Endothelial cell of umbilical vein (primary cell): ENCODE measurements at regions not wholly inside any gene's neighbourhood (a gene's known extent, or its start where the extent isn't known, plus 50 kb on each side); places are given as distances from the start of the nearest gene placed in this dataset.

Experiments used
- BruUV-seq: library from RNA; stranded (reverse); fragments of 400-500 nt; replicated peaks from 2 replicates; lab custom pipeline; 2021; lab: Mats Ljungman, UMichigan
- CTCF ChIA-PET: fragments of 300-600, 350-600 bp; sonication (Branson Sonifier 250); formaldehyde crosslinking; loops from one replicate; lab custom pipeline; 2021; ENCODE audit warnings: antibody characterized with exemption, inconsistent platforms; lab: Charles Lee
- POLR2A ChIA-PET: fragments of 300-600, 350-600 bp; sonication (Branson Sonifier 250); formaldehyde crosslinking; loops from one replicate; lab custom pipeline; 2021; ENCODE audit warnings: antibody characterized with exemption, inconsistent platforms; lab: Charles Lee
- DNase-seq: peaks from one replicate; pipeline ENCODE4 v3.0.0-alpha.2; 2011; ENCODE audit warnings: low read depth, low spot score
- FAIRE-seq: peaks from 2 replicates; lab custom pipeline; 2011; peaks lifted over from hg19 to GRCh38; lab: Jason Lieb, UNC
- H2AFZ ChIP-seq: 2 replicates; pipeline ENCODE4 v1.6.0; 2012; ENCODE audit warnings: low read depth, low read length, control low read depth, inconsistent platforms
- H3K27ac ChIP-seq: 2 replicates; pipeline ENCODE4 v1.5.1; 2011; ENCODE audit warnings: low read depth, mild to moderate bottlenecking, control low read depth, low read length, moderate library complexity; ENCODE audit not compliant: insufficient read depth
- H3K27me3 ChIP-seq, 2 experiments: 2 replicates each; pipeline versions ENCODE4 v1.6.0 to v1.6.1; 2011; ENCODE audit warnings: low read length in 2 of 2, mixed read lengths in 1 of 2; ENCODE audit not compliant: control insufficient read depth in 2 of 2, insufficient read depth in 2 of 2
- H3K36me3 ChIP-seq, 2 experiments: 2 replicates in 1 of 2; 3 replicates in 1 of 2; pipeline ENCODE4 v1.5.1; 2011; ENCODE audit warnings: low read length in 2 of 2, mild to moderate bottlenecking in 1 of 2, moderate library complexity in 1 of 2; ENCODE audit not compliant: control insufficient read depth in 2 of 2, insufficient read depth in 2 of 2; ENCODE audit errors: extremely low read depth in 1 of 2
- H3K4me1 ChIP-seq: 3 replicates; pipeline ENCODE4 v1.5.1; 2011; ENCODE audit warnings: mild to moderate bottlenecking, low read length; ENCODE audit not compliant: control insufficient read depth, insufficient read depth; ENCODE audit errors: extremely low read depth
- H3K4me2 ChIP-seq: 2 replicates; pipeline ENCODE4 v1.6.1; 2011; ENCODE audit warnings: low read length, control low read depth, mixed read lengths; ENCODE audit not compliant: insufficient read depth
- H3K4me3 ChIP-seq, 3 experiments: fragments of 200-600 bp in 1 of 3; sonication (generic), shearing (Covaris generic) in 1 of 3; replicated peaks in 1 of 3; 2 replicates each; pipeline ENCODE4 v1.5.1; 2011 to 2016; ENCODE audit warnings: control low read depth in 3 of 3, low read length in 3 of 3, mild to moderate bottlenecking in 2 of 3, inconsistent platforms in 1 of 3, low read depth in 1 of 3, moderate library complexity in 1 of 3; ENCODE audit not compliant: insufficient read depth in 1 of 3
- H3K79me2 ChIP-seq: 2 replicates; pipeline ENCODE4 v1.6.0; 2012; ENCODE audit warnings: low read length, inconsistent platforms; ENCODE audit not compliant: control insufficient read depth, insufficient read depth
- H3K9ac ChIP-seq: replicated peaks from 2 replicates; pipeline ENCODE3; 2011; ENCODE audit warnings: low read length, control low read depth; ENCODE audit not compliant: insufficient read depth; ENCODE audit errors: extremely low read depth
- H3K9me1 ChIP-seq: replicated peaks from 3 replicates; pipeline ENCODE4 v1.6.0; 2011; ENCODE audit warnings: mild to moderate bottlenecking, low read length; ENCODE audit not compliant: control insufficient read depth, insufficient read depth; ENCODE audit errors: extremely low read depth
- H3K9me3 ChIP-seq: replicated peaks from 2 replicates; pipeline ENCODE4 v1.5.1; 2012; ENCODE audit warnings: low read length, inconsistent platforms; ENCODE audit not compliant: control insufficient read depth, insufficient read depth
- H4K20me1 ChIP-seq: replicated peaks from 2 replicates; pipeline ENCODE3; 2011; ENCODE audit warnings: mild to moderate bottlenecking, low read length; ENCODE audit not compliant: control insufficient read depth, insufficient read depth; ENCODE audit errors: extremely low read depth
- CTCF ChIP-seq, 2 donors: IDR thresholded peaks; 1 replicate in 1 of 2; 2 replicates in 1 of 2; pipeline ENCODE4 v1.5.1; 2011; ENCODE audit warnings: low read length in 2 of 2, mild to moderate bottlenecking in 2 of 2, moderate library complexity in 2 of 2, control low read depth in 1 of 2, inconsistent platforms in 1 of 2, low read depth in 1 of 2; ENCODE audit not compliant: insufficient read depth in 1 of 2; ENCODE audit errors: extremely low read depth in 1 of 2
- EZH2 ChIP-seq: IDR thresholded peaks from 2 replicates; pipeline ENCODE4 v1.6.1; 2012; ENCODE audit warnings: borderline replicate concordance, low read depth, mild to moderate bottlenecking, moderate library complexity, low read length, inconsistent platforms; ENCODE audit not compliant: severe bottlenecking
- FOS ChIP-seq: IDR thresholded peaks from 2 replicates; pipeline ENCODE4 v1.6.1; 2011; ENCODE audit warnings: mild to moderate bottlenecking, low read length, moderate library complexity, borderline replicate concordance; ENCODE audit not compliant: insufficient read depth
- GATA2 ChIP-seq: IDR thresholded peaks from 2 replicates; pipeline ENCODE4 v1.7.0; 2011; ENCODE audit warnings: low read depth, mild to moderate bottlenecking, moderate library complexity, mixed read lengths, low read length; ENCODE audit not compliant: insufficient read length, insufficient read depth
- JUN ChIP-seq: IDR thresholded peaks from 2 replicates; pipeline ENCODE4 v1.6.1; 2011; ENCODE audit warnings: borderline replicate concordance, low read depth; ENCODE audit not compliant: insufficient read length, insufficient read depth
- MAX ChIP-seq: IDR thresholded peaks from 2 replicates; pipeline ENCODE4 v1.6.1; 2011; ENCODE audit not compliant: insufficient read depth, insufficient read length
- MYC ChIP-seq: IDR thresholded peaks from one replicate; pipeline ENCODE4 v1.6.1; 2011; ENCODE audit warnings: mild to moderate bottlenecking, low read depth, low read length
- POLR2A ChIP-seq: IDR thresholded peaks from 2 replicates; pipeline ENCODE4 v1.6.1; 2012; ENCODE audit warnings: low read depth, mild to moderate bottlenecking, control low read depth, low read length
- POLR2AphosphoS5 ChIP-seq: IDR thresholded peaks from 2 replicates; pipeline ENCODE4 v1.6.1; 2012; ENCODE audit warnings: low read depth, mild to moderate bottlenecking, control low read depth, low read length, moderate library complexity; ENCODE audit not compliant: insufficient read depth
- dilution Hi-C: fragments of 300-500 bp; cut with MboI; formaldehyde crosslinking; loops from one replicate; pipeline ENCODE4 v1.15.0; 2019; ENCODE audit warnings: low sequenced_read_pairs; ENCODE audit not compliant: extremely low pct_ligation_motif_present
- intact Hi-C: fragments of 100-400 bp; cut with micrococcal nuclease; formaldehyde crosslinking; loops from one replicate; pipeline ENCODE4 v1.10.0; 2022

- Histone ChIP-seq H2AFZ (peak overlapping the region; percentile 7), H3K9me3 (no peaks in the 10 kb centered on the region), H3K4me2 (no peak overlapping the region), H3K36me3 (no peaks in the 10 kb centered on the region), H4K20me1 (no peaks in the 10 kb centered on the region), H3K9me1 (no peaks in the 10 kb centered on the region), H3K27ac (peak overlapping the region; percentile 15), H3K4me1 (no peaks in the 10 kb centered on the region), H3K9ac (no peak overlapping the region), H3K4me3 (no peak overlapping the region), H3K79me2 (no peaks in the 10 kb centered on the region), H3K27me3 (no peaks in the 10 kb centered on the region)
- CTCF ChIA-PET, result interaction anchor here (0.7 to 1.3 kb wide), 2 partner anchors 29 to 44 kb away, joined by 3 read pairs; no protein-coding TSS in a partner anchor
- intact Hi-C loops, result no loop called here
- TF ChIP-seq FOS (peak; percentile 17), GATA2 (no peak)
- DNase-seq (peak; percentile 29), FAIRE-seq (peak; percentile 73)
- POLR2A ChIA-PET, result no interaction called here
- dilution Hi-C loops, result no loop called here
- BruUV-seq, result no TSS peak
Observed at GRCh38 chr6:74720923-74721322, 484.9 kb downstream of the COL12A1 start.

GRCh38 chr6:74717591-74717990 is 488.3 kb downstream of the COL12A1 start:
- dilution Hi-C loops, result no loop called here

More at GRCh38 chr6:74717591-74717990, 488.3 kb downstream of the COL12A1 start:
- H3K9ac ChIP-seq, result no peak overlapping the region
- no peaks in the 10 kb centered on the region for H3K9me1 ChIP-seq
- no peaks in the 10 kb centered on the region for H4K20me1 ChIP-seq
- no peak overlapping the region for H3K4me3 ChIP-seq
- no peaks in the 10 kb centered on the region for H3K4me1 ChIP-seq
- no peak overlapping the region for H3K27ac ChIP-seq
- H2AFZ ChIP-seq, result no peak overlapping the region
- H3K79me2 ChIP-seq, result no peaks in the 10 kb centered on the region
- ChIA-PET POLR2A (no interaction called here), CTCF (no interaction called here)
- H3K9me3 ChIP-seq, result no peaks in the 10 kb centered on the region
- DNase-seq, result no peak
- no peaks in the 10 kb centered on the region for H3K36me3 ChIP-seq
- H3K4me2 ChIP-seq, result no peak overlapping the region
- intact Hi-C loops, result no loop called here
- BruUV-seq, result no TSS peak
- no peak for FAIRE-seq
- TF ChIP-seq GATA2, result no peak
- TF ChIP-seq MAX, result no peak
- TF ChIP-seq POLR2A, result no peak
- TF ChIP-seq FOS, result no peak
- no peak for TF ChIP-seq POLR2AphosphoS5
- TF ChIP-seq EZH2, result no peak
- TF ChIP-seq JUN, result no peak
- no peak for TF ChIP-seq CTCF (IDR thresholded peaks at IDR 0.05; ENCODE audit: extremely low read depth in 1 of 2, insufficient read depth in 1 of 2, low read depth in 1 of 2, low read length in 2 of 2)
- TF ChIP-seq MYC, result no peak
- H3K27me3 ChIP-seq, result no peaks in the 10 kb centered on the region
